HG03139 (cell line): ENCODE measurements at regions not wholly inside any gene's neighbourhood (a gene's known extent, or its start where the extent isn't known, plus 50 kb on each side); places are given as distances from the start of the nearest gene placed in this dataset.

ENCODE experiments used
- ATAC-seq: cut with Tn5 transposase; IDR thresholded peaks from one replicate; pipeline ENCODE4 v1.9.1; 2021; ENCODE audit not compliant: unreplicated experiment

- ATAC-seq: no peak
Measured at GRCh38 chr5:117204926-117205869, 630.6 kb upstream of the SEMA6A start.

GRCh38 chr5:117204404-117204803 lies 629.8 kb upstream of the SEMA6A start:
- no peak for ATAC-seq

DNA sequence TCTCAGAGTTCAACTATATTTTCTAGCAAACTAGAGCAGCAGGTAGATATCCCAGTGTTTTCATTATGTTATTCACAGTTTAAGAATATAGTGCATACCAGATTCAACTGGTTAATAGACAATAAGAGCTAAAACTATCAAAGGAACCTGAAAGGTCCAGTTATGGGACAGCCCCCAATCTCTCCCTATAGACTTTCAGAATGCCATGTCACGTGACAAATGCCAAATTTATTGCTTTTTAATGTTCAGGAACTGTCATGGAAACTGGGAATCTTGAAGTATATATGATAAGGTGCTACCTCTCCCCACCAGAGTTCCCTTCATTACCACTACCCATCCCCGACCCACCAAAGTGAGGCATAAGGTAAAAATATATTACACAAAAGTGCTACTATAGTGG lies 629.0 kb upstream of the SEMA6A start:
- ATAC-seq: no peak

DNA sequence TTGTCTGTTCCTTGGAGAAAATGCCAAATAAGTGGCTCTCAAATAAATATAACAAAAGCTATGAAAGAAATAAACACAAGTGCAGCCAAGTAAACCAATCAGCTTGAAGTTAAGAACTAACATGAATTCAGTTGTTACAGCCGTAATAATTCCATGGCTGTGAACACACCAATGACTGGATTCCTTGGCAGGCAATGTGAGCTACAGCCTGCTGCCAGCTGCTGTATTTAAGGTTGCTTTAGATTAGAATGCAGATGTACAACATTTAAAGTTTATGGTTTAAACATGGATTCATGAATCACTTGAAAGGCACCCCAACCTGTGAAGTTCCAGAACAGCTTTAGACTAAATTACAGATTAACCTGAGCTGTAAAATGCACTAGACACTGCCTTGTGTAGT lies 626.4 kb upstream of the SEMA6A start:
- ATAC-seq: no peak

DNA sequence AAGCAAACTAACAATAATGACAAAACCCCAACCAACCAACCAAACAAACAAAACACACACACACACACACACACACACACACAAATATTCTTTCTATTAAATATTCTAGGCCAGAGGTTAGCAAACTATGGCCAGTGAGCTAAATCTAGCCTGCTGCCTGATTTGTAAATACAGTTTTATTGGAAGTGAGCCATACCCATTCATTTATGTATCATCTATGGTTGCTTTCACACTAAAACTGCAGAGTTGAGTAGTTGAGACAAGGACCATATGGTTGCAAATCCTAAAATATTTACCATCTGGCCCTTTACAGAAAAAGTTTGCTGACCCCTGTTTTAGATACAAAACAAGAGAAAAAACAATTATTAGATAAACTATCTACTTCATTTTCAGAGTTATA lies 620.5 kb upstream of the SEMA6A start:
- ATAC-seq: no peak

DNA sequence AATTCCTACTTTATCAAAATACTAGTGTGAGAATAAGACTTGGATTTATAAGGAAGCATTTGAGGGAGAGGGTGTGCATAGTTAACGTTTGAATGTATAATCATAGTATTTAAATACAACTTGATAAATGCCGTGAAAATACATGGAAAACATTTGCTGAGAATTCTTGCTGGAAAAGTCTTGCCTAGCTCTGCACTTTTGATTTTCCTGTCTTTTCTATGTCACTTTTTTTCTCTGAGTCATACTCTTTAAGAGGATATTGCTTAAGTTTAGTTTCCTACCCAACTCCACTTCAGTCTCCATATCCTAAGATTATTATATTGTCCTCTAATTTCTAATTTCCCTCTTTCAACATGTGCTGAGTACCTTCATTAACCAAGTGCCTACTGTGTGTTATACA lies 616.6 kb upstream of the SEMA6A start:
- ATAC-seq: no peak

GRCh38 chr5:117189784-117190183 lies 615.2 kb upstream of the SEMA6A start:
- no peak for ATAC-seq

DNA sequence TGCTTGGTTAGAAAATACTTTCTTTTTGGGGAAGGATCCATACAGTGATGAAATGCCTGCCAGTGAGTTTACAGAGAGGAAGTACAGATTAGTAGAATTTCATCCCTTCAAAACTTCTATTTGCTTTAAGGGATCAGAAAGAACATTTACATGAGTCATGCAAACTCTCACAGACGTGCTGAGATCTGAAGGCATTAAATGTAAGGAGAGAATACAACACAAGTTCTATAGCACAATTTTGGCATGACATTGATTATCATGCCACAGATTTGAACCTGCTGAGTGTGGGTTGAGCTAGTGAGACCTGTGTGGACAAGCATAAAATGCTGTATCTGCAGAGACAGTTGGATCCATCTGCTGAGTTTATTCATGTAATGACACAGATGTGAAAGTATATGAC lies 613.6 kb upstream of the SEMA6A start:
- ATAC-seq: no peak

DNA sequence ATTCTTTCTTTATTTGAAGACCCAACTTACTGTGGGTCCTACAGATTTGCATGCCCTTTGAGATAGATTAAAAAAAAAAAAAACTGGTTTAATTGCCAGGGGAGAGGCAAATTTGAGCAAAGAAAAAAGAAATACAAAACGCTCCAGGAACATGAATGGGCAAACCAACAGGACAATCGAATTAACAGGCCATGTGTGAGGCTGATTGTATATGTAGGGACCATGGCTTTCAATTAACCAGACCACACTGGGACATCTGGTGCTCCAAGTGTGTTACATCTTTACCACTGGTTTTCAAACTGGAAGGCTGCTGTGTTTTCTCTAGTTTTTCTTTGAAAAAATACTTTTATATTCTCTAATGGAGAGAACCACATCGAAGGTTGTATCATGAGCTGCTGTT lies 612.1 kb upstream of the SEMA6A start:
- ATAC-seq: no peak

DNA sequence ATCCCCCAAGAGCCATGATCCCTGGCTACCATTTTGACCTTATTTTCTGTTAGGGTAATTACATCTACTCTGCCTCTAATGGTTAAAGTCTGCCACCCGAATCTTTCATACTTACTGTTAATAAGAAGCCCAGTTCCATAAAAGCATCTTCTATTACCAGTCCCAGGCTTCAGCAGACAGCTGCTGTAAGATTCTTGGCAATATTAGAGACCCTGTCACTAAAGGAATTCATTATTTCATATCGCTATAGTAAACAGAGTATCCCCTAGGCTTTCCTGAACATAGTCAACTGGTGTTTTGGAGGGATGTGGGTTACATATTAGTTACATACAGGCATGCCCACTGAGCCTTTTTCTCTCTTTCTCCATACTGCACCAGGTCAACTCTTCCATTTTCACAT lies 608.7 kb upstream of the SEMA6A start:
- no peak for ATAC-seq

GRCh38 chr5:117182104-117182503 lies 607.5 kb upstream of the SEMA6A start:
- no peak for ATAC-seq

DNA sequence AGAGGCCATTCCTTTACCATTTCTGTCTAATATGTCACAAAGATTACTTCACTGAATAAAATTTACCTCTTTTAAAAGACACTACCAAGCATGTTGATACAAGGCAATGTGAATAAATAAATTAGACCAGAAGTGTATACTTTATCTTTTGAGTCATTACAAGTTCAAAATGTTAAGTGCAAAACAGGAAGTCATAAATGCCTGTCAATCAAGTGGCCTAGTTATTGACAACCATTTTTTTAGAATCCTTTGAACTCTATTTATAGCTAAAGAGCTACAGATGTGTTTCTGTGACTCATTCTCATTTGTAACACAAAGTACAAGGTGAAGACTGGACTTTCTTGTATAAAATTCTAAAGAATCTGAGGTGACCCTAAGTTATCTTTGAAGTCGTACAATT lies 602.7 kb upstream of the SEMA6A start:
- no peak for ATAC-seq

DNA sequence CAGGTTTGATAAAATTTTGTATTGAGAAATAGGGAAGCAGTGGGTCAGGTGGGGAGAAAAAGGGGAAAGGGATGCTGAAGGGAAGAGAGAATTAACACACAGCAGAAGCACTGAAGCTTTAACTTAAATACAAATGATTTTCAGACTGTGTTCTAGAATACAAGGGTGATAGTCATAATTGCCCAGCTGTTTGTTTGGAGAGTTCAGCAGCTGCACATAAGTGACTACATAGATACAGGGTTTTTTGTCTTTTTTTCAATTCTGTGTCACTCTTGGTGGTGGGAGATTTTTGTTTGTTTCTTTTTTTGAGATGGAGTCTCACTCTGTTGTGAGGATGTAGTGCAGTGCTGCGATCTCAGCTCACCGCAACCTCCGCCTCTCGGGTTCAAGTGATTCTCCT lies 590.4 kb upstream of the SEMA6A start:
- no peak for ATAC-seq

DNA sequence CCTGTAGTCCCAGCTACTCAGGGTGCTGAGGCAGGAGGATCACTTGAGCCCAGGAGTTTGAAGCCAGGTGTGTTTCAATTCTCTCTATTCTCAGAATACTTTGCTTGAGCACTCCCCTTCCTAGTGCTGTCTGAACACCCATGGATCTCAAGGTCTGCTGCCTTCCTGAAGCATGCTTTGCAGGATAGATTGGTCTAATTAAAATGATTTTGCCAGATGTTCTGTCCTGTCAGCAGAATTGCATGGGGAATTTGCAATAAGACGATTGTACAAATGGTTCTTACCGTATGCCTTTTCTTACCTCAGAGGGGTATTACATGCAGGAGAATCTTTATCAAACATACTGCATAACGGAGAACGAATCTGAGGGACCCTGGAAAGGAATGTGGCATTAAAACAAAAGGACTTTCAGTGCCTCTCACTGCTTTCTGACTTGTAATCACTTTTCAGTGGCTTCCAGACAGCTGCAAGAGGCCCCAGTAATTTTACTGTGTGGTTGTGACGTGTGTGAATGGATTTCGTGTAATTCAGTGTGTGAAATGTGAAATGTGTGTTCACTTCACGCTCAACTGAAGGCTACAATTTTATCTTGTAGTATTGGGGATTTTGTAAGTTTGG lies 587.2 kb upstream of the SEMA6A start:
- ATAC-seq: no peak

GRCh38 chr5:117160391-117160790 lies 585.8 kb upstream of the SEMA6A start:
- no peak for ATAC-seq

DNA sequence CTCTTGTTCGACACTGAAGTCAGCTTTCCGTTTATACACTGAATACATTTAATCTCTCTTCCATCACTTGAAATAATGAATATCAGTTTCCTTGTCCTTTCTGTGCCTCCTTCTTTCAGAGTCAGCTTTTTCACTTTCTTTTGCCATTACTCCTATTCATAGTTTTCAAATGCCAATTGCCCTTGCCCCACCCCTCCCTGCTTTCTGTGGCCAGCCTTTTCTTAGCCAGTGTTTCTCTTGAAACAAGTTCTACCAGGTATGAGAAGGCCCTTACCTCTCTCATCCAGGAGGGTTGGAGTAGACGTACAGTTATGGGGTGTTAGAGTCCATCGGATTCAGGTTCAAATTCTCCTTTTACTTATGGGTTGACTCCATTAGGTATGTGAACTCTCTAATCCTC lies 574.7 kb upstream of the SEMA6A start:
- ATAC-seq: no peak

DNA sequence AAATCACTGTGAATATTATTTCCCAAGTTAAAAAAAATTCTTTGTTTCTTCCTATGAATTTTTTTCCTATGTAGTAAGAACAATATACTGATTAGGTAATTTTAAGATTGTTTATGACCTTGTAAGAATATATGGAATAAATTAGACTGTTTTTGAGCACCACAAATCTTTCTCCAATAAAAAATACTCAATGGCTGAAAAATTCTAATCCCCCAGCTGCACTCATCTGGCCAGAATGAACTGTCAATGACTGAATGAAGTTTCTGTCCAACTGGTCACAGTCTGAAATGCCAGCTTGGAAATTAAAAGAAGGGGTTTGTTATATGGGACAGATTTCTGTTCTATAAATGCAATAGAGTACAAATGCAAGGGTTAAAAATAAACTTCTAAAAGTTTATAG lies 569.5 kb upstream of the SEMA6A start:
- no peak for ATAC-seq

GRCh38 chr5:117143406-117143805 lies 568.8 kb upstream of the SEMA6A start:
- no peak for ATAC-seq

DNA sequence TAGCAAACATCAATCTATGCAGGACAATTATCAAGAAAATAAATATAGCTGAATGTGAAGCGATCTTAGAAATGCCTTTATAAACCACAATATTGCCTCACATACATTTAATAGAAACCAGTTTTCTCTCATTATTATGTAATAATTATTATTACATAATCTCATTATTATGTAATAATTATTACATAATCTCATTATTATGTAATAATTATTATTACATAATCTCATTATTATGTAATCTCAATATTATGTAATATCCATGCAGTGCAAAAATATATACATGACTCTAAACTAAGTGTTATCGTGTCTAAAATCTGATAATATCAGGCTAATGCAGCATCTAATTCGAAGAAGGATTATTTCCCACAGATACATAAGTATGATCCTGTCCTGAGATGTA lies 563.9 kb upstream of the SEMA6A start:
- ATAC-seq: no peak

- no peak for ATAC-seq
Measured at GRCh38 chr5:117135851-117136250, 561.2 kb upstream of the SEMA6A start.

- ATAC-seq: no peak
Measured at GRCh38 chr5:117133198-117133597, 558.6 kb upstream of the SEMA6A start.

DNA sequence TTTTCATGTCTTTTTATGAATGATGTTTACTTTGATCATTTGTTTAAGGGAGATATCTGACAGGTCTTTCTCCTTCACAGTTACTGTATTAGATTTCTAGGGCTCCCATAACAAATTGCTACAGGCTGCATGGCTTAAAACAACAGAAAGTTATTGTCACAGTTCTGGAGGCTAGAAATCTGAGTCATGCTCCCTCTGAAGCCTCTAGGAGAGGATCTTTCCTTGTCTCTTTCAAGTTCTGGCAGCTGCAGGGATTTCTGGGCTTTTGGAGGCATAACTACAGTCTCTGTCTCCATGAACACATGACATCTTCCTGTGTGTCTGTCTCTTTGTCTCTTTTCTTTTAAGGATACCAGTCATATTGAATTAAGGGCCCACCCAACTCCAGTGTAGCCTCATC lies 557.3 kb upstream of the SEMA6A start:
- ATAC-seq: no peak
